GM21381 (cell line): ENCODE measurements at regions not wholly inside any gene's neighbourhood (a gene's known extent, or its start where the extent isn't known, plus 50 kb on each side); places are given as distances from the start of the nearest gene placed in this dataset.

Source experiments
- ATAC-seq: cut with Tn5 transposase; IDR thresholded peaks from one replicate; pipeline ENCODE4 v1.9.1; 2021; ENCODE audit warnings: mild to moderate bottlenecking, moderate library complexity; ENCODE audit not compliant: unreplicated experiment

- ATAC-seq, result no peak
Observed at GRCh38 chr11:128330203-128330602, 257.2 kb downstream of the ETS1 start.

- no peak for ATAC-seq
Observed at GRCh38 chr11:128328955-128329551, 258.3 kb downstream of the ETS1 start.

GRCh38 chr11:128327274-128327673, 260.1 kb downstream of the ETS1 start:
- ATAC-seq, result no peak

GRCh38 chr11:128326791-128327190, 260.6 kb downstream of the ETS1 start:
- ATAC-seq, result no peak

- ATAC-seq, result no peak
Observed at GRCh38 chr11:128324531-128325141, 262.7 kb downstream of the ETS1 start.

- ATAC-seq, result no peak
Observed at GRCh38 chr11:128324051-128324481, 263.3 kb downstream of the ETS1 start.

- ATAC-seq, result no peak
Observed at GRCh38 chr11:128323381-128323780, 264.0 kb downstream of the ETS1 start.

- peak; percentile 93 for ATAC-seq
Observed at GRCh38 chr11:128318856-128319474, 268.4 kb downstream of the ETS1 start.

GRCh38 chr11:128316541-128317227, 270.7 kb downstream of the ETS1 start:
- ATAC-seq, result no peak

GRCh38 chr11:128315933-128316332, 271.4 kb downstream of the ETS1 start:
- no peak for ATAC-seq

GRCh38 chr11:128313931-128314330, 273.4 kb downstream of the ETS1 start:
- ATAC-seq, result no peak

GRCh38 chr11:128311742-128312719, 275.3 kb downstream of the ETS1 start:
- ATAC-seq, result peak; percentile 53

- ATAC-seq, result no peak
Observed at GRCh38 chr11:128310676-128311445, 276.5 kb downstream of the ETS1 start.

GRCh38 chr11:128310005-128310404, 277.4 kb downstream of the ETS1 start:
- no peak for ATAC-seq

GRCh38 chr11:128308794-128309193, 278.6 kb downstream of the ETS1 start:
- ATAC-seq, result no peak

GRCh38 chr11:128305588-128305987, 281.8 kb downstream of the ETS1 start:
- no peak for ATAC-seq

- no peak for ATAC-seq
Observed at GRCh38 chr11:128304666-128305485, 282.5 kb downstream of the ETS1 start.

- no peak for ATAC-seq
Observed at GRCh38 chr11:128304116-128304515, 283.2 kb downstream of the ETS1 start.

GRCh38 chr11:128303383-128303782, 284.0 kb downstream of the ETS1 start:
- ATAC-seq, result no peak
